K562 (cell line): ENCODE measurements at regions not wholly inside any gene's neighbourhood (a gene's known extent, or its start where the extent isn't known, plus 50 kb on each side); places are given as distances from the start of the nearest gene placed in this dataset.

ENCODE experiments used
- ATAC-seq: fragments of 200-7000 bp; cut with Tn5 transposase; 3 replicates; pipeline ENCODE4 v1.9.1; 2020; ENCODE audit warnings: moderate library complexity
- BruUV-seq: library from RNA; stranded (reverse); fragments of 400-500 nt; replicated peaks from 2 replicates; lab custom pipeline; 2021; lab: Mats Ljungman, UMichigan
- CTCF ChIA-PET: fragments of 300-600 bp; formaldehyde crosslinking; extraction: SDS; loops from one replicate; lab custom pipeline; 2021; ENCODE audit warnings: low intra/inter-chr PET ratio; lab: Yijun Ruan, JAX
- POLR2A ChIA-PET: fragments of 300-600, 350-650 bp; sonication (Branson Sonifier 250); formaldehyde crosslinking; extraction: SDS; loops from one replicate; lab custom pipeline; 2021; ENCODE audit warnings: antibody characterized with exemption, inconsistent platforms; lab: Yijun Ruan, JAX
- DNase-seq, 4 experiments: peaks; one replicate each; pipeline versions ENCODE4 v3.0.0 to v3.0.0-alpha.2; 2011 to 2018; ENCODE audit warnings: low spot score in 3 of 4, mixed read lengths in 3 of 4; ENCODE audit errors: extremely low read depth in 1 of 4
- FAIRE-seq: peaks from 2 replicates; lab custom pipeline; 2011; peaks lifted over from hg19 to GRCh38; lab: Jason Lieb, UNC
- H2AFZ ChIP-seq: 2 replicates; pipeline ENCODE4 v1.6.0; 2011; ENCODE audit warnings: low read depth, low read length, control low read depth, inconsistent platforms
- H3K27ac ChIP-seq: fragments of 200-600 bp; 3 replicates; pipeline ENCODE4 v1.8.0; 2011; ENCODE audit warnings: low read depth, mild to moderate bottlenecking, control low read depth, inconsistent platforms, low read length, moderate library complexity, mixed read lengths; ENCODE audit errors: extremely low read depth
- H3K27me3 ChIP-seq, 2 experiments: fragments of 300-600 bp in 1 of 2; 2 replicates in 1 of 2; 3 replicates in 1 of 2; pipeline versions ENCODE4 v1.6.0 to v1.8.0; 2011; ENCODE audit warnings: inconsistent platforms in 2 of 2, low read length in 2 of 2, mild to moderate bottlenecking in 1 of 2, mixed read lengths in 1 of 2, moderate library complexity in 1 of 2; ENCODE audit not compliant: control insufficient read depth in 2 of 2, insufficient read depth in 2 of 2
- H3K36me3 ChIP-seq: fragments of 300-600 bp; 3 replicates; pipeline ENCODE4 v1.8.0; 2011; ENCODE audit warnings: mild to moderate bottlenecking, low read length, inconsistent platforms; ENCODE audit not compliant: control insufficient read depth, insufficient read depth
- H3K4me1 ChIP-seq, 2 experiments: fragments of 200-600 bp in 1 of 2; replicated peaks in 1 of 2; 2 replicates in 1 of 2; 3 replicates in 1 of 2; pipeline versions ENCODE4 v1.5.1 to v1.8.0; 2011; ENCODE audit warnings: inconsistent platforms in 2 of 2, low read length in 2 of 2, mild to moderate bottlenecking in 1 of 2, mixed read lengths in 1 of 2, moderate library complexity in 1 of 2; ENCODE audit not compliant: control insufficient read depth in 2 of 2, insufficient read depth in 2 of 2
- H3K4me2 ChIP-seq: 2 replicates; pipeline ENCODE4 v1.6.1; 2011; ENCODE audit warnings: low read length, control low read depth, inconsistent platforms, mixed read lengths; ENCODE audit not compliant: insufficient read depth
- H3K4me3 ChIP-seq: fragments of 200-600 bp; sonication (generic), shearing (Covaris generic); 2 replicates; pipeline ENCODE4 v1.5.1; 2016; ENCODE audit warnings: control low read depth, inconsistent platforms
- H3K79me2 ChIP-seq: fragments of 200-600 bp; 3 replicates; pipeline ENCODE4 v1.8.0; 2011; ENCODE audit warnings: low read length, inconsistent platforms; ENCODE audit not compliant: control insufficient read depth, insufficient read depth
- H3K9ac ChIP-seq, 2 experiments: 2 replicates each; pipeline versions ENCODE4 v1.6.0 to v1.6.1; 2011; ENCODE audit warnings: low read depth in 2 of 2, low read length in 2 of 2, control low read depth in 1 of 2, inconsistent platforms in 1 of 2, mild to moderate bottlenecking in 1 of 2, mixed read lengths in 1 of 2; ENCODE audit not compliant: insufficient read depth in 1 of 2
- H3K9me1 ChIP-seq: one replicate; pipeline ENCODE4 v1.6.0; 2011; ENCODE audit warnings: inconsistent platforms, mild to moderate bottlenecking, low read length, moderate library complexity; ENCODE audit not compliant: control insufficient read depth, insufficient read depth
- H3K9me3 ChIP-seq: replicated peaks from 2 replicates; pipeline ENCODE4 v1.5.1; 2011; ENCODE audit warnings: low read depth, low read length, inconsistent platforms; ENCODE audit not compliant: control insufficient read depth, insufficient read depth
- H4K20me1 ChIP-seq: replicated peaks from 2 replicates; pipeline ENCODE4 v1.6.1; 2011; ENCODE audit warnings: low read length, inconsistent platforms, mixed read lengths; ENCODE audit not compliant: control insufficient read depth, insufficient read depth
- BRCA1 ChIP-seq, 2 experiments: fragments of 450-650 bp in 1 of 2; sonication (generic) in 1 of 2; formaldehyde crosslinking in 1 of 2; IDR thresholded peaks; 2 replicates each; pipeline versions ENCODE4 v1.5.0 to v1.6.1; 2017 to 2020; ENCODE audit warnings: mild to moderate bottlenecking in 1 of 2, missing genetic modification reagents in 1 of 2
- CHCHD3 ChIP-seq: fragments of 250-450 bp; sonication (Bioruptor Pico); IDR thresholded peaks from 2 replicates; pipeline ENCODE4 v2.1.2; 2022; ENCODE audit warnings: mild to moderate bottlenecking
- ELF2 ChIP-seq: fragments of 250-450 bp; sonication (Bioruptor Pico); IDR thresholded peaks from 2 replicates; pipeline ENCODE4 v1.5.0; 2021; ENCODE audit warnings: mild to moderate bottlenecking
- JUND ChIP-seq, 2 experiments: IDR thresholded peaks; 2 replicates in 1 of 2; 3 replicates in 1 of 2; pipeline ENCODE4 v1.6.1; 2011; ENCODE audit warnings: borderline replicate concordance in 2 of 2, low read depth in 2 of 2, low read length in 2 of 2, improper control_type of control experiment in 1 of 2, missing biosample characterization in 1 of 2, missing genetic modification characterization in 1 of 2, missing genetic modification reagents in 1 of 2
- RBM15 ChIP-seq: fragments of 200-400 bp; formaldehyde crosslinking; IDR thresholded peaks from 2 replicates; pipeline ENCODE4 v1.6.1; 2018; ENCODE audit warnings: mild to moderate bottlenecking, low read length, moderate library complexity; ENCODE audit not compliant: insufficient read depth
- SMARCA4 ChIP-seq: fragments of 450-650 bp; IDR thresholded peaks from 2 replicates; pipeline ENCODE4 v1.6.1; 2016
- ZNF253 ChIP-seq: fragments of 250-450 bp; sonication (Bioruptor Pico); conservative IDR thresholded peaks from 2 replicates; pipeline ENCODE4 v1.6.1; 2021; ENCODE audit warnings: mild to moderate bottlenecking
- ZNF717 ChIP-seq: fragments of 250-450 bp; sonication (Bioruptor Pico); IDR thresholded peaks from 2 replicates; pipeline ENCODE4 v1.5.0; 2021
- WGBS: fragments of 100-300 bp; shearing (Covaris generic); methylation state at CpG from one replicate; pipeline ENCODE4 v1.1.6; 2016; ENCODE audit warnings: low coverage, mixed read lengths; ENCODE audit not compliant: insufficient coverage; ENCODE audit errors: missing lambda C conversion rate; 5-methylcytosine and 5-hydroxymethylcytosine counted together
- in situ Hi-C: fragments of 300-500 bp; cut with MboI; formaldehyde crosslinking; loops from 4 replicates; pipeline ENCODE4 v1.15.0; 2018; ENCODE audit warnings: inconsistent platforms, mixed read lengths
- intact Hi-C: fragments of 100-400 bp; cut with micrococcal nuclease; formaldehyde crosslinking; loops from 2 replicates; pipeline ENCODE4 v1.14.2; 2022
- TF ChIP-seq, protein P1 (sequence below): fragments of 200-400 bp; formaldehyde crosslinking; IDR thresholded peaks from 2 replicates; pipeline ENCODE4 v1.6.1; 2017; ENCODE audit warnings: mild to moderate bottlenecking, low read depth, low read length, moderate library complexity

DNA sequence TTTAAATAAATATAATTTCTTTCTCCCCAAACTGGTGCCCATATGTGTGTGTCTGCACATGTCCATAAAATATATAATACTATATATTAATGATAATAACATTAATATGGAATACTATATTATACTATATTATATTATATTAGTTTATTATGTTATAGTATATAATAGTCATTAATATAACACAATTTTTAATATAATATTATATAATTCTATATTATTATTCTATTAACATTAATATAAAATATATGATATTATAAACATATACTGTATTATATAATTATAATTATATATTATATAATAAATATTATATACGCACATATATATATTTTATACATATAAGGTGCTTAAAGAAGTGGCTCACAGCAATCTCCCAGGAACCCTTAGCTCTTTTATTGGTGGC lies 513.0 kb upstream of the CDH11 start:
- no peak overlapping the region for H3K4me2 ChIP-seq
- no peak for TF ChIP-seq ZNF717 (CRISPR knock-in tag)
- TF ChIP-seq BRCA1 (IDR thresholded peaks at IDR 0.05), result no peak
- no peak for TF ChIP-seq BRCA1 (CRISPR knock-in tag; IDR thresholded peaks at IDR 0.05)
- no peak for TF ChIP-seq ELF2 (CRISPR knock-in tag)
- no peak for TF ChIP-seq RBM15
- TF ChIP-seq ZNF253 (CRISPR knock-in tag), result no peak
- TF ChIP-seq SMARCA4, result no peak
- TF ChIP-seq JUND (IDR thresholded peaks at IDR 0.05; ENCODE audit: borderline replicate concordance, low read depth, low read length), result no peak
- no peak for TF ChIP-seq JUND (tag; IDR thresholded peaks at IDR 0.05; ENCODE audit: borderline replicate concordance, low read depth, low read length)
- TF ChIP-seq CHCHD3, result no peak
- TF ChIP-seq, protein P1, sequence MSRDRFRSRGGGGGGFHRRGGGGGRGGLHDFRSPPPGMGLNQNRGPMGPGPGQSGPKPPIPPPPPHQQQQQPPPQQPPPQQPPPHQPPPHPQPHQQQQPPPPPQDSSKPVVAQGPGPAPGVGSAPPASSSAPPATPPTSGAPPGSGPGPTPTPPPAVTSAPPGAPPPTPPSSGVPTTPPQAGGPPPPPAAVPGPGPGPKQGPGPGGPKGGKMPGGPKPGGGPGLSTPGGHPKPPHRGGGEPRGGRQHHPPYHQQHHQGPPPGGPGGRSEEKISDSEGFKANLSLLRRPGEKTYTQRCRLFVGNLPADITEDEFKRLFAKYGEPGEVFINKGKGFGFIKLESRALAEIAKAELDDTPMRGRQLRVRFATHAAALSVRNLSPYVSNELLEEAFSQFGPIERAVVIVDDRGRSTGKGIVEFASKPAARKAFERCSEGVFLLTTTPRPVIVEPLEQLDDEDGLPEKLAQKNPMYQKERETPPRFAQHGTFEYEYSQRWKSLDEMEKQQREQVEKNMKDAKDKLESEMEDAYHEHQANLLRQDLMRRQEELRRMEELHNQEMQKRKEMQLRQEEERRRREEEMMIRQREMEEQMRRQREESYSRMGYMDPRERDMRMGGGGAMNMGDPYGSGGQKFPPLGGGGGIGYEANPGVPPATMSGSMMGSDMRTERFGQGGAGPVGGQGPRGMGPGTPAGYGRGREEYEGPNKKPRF, result no peak
- no peaks in the 10 kb centered on the region for H3K27me3 ChIP-seq
- H3K9ac ChIP-seq, result no peak overlapping the region
- H3K9me1 ChIP-seq, result no peaks in the 10 kb centered on the region
- ChIA-PET POLR2A (interaction anchor here (0.6 kb wide), 4 partner anchors 10 to 552 kb away, joined by 3 read pairs; no protein-coding TSS in a partner anchor), CTCF (interaction anchor here (0.5 kb wide), 1 partner anchor 9 kb away, joined by 3 read pairs; no protein-coding TSS in a partner anchor)
- WGBS, result 0% methylated on average over 1 of the region's 1 CpG
- no TSS peak for BruUV-seq
- DNase-seq (no peak), ATAC-seq (no peak), FAIRE-seq (no peak)
- H3K4me3 ChIP-seq, result no peak overlapping the region
- H3K27ac ChIP-seq, result no peak overlapping the region
- intact Hi-C loops (no loop called here), in situ Hi-C loops (no loop called here)
- no peaks in the 10 kb centered on the region for H3K36me3 ChIP-seq
- H3K4me1 ChIP-seq, result no peaks in the 10 kb centered on the region
- no peaks in the 10 kb centered on the region for H4K20me1 ChIP-seq
- H2AFZ ChIP-seq, result no peak overlapping the region
- H3K9me3 ChIP-seq, result no peaks in the 10 kb centered on the region
- no peaks in the 10 kb centered on the region for H3K79me2 ChIP-seq
